GM23248 (cell line): ENCODE measurements at regions not wholly inside any gene's neighbourhood (a gene's known extent, or its start where the extent isn't known, plus 50 kb on each side); places are given as distances from the start of the nearest gene placed in this dataset.
A peak's percentile ranks its signal among the peaks of the same experiment; 100 is the strongest.

Experiments used
- DNase-seq: peaks from one replicate; pipeline ENCODE4 v3.0.0-alpha.2; 2015
- H2AFZ ChIP-seq: fragments of 200-600 bp; sonication (generic); 2 replicates; pipeline ENCODE4 v1.6.1; 2016; ENCODE audit warnings: antibody characterized with exemption
- H3F3A ChIP-seq: fragments of 200-600 bp; sonication (generic); 2 replicates; pipeline ENCODE4 v1.6.1; 2016; ENCODE audit warnings: mild to moderate bottlenecking, antibody characterized with exemption, mixed run types; ENCODE audit not compliant: insufficient read depth
- H3K27ac ChIP-seq: fragments of 200-600 bp; sonication (generic); 2 replicates; pipeline ENCODE4 v1.5.1; 2016; ENCODE audit warnings: mild to moderate bottlenecking
- H3K27me3 ChIP-seq: fragments of 200-600 bp; sonication (generic); replicated peaks from 2 replicates; pipeline ENCODE4 v1.6.1; 2016; ENCODE audit warnings: mild to moderate bottlenecking; ENCODE audit not compliant: insufficient read depth
- H3K36me3 ChIP-seq: fragments of 200-600 bp; sonication (generic); 2 replicates; pipeline ENCODE4 v1.6.1; 2016; ENCODE audit warnings: low read depth, mild to moderate bottlenecking
- H3K4me1 ChIP-seq: fragments of 200-600 bp; sonication (generic); 2 replicates; pipeline ENCODE4 v1.6.1; 2016; ENCODE audit warnings: mild to moderate bottlenecking; ENCODE audit not compliant: insufficient read depth
- H3K4me2 ChIP-seq: fragments of 200-600 bp; sonication (generic); one replicate; pipeline ENCODE4 v1.6.1; 2016; ENCODE audit warnings: mild to moderate bottlenecking; ENCODE audit not compliant: unreplicated experiment
- H3K4me3 ChIP-seq: fragments of 200-600 bp; sonication (generic); 2 replicates; pipeline ENCODE4 v1.5.1; 2016; ENCODE audit warnings: mild to moderate bottlenecking
- H3K79me2 ChIP-seq: fragments of 200-600 bp; sonication (generic); 2 replicates; pipeline ENCODE4 v1.6.1; 2016; ENCODE audit warnings: mild to moderate bottlenecking; ENCODE audit not compliant: insufficient read depth
- H3K9ac ChIP-seq: fragments of 200-600 bp; sonication (generic); 2 replicates; pipeline ENCODE4 v1.6.1; 2016; ENCODE audit warnings: mild to moderate bottlenecking
- H3K9me2 ChIP-seq: fragments of 200-600 bp; sonication (generic); 2 replicates; pipeline ENCODE4 v1.6.1; 2016; ENCODE audit warnings: mixed run types, mild to moderate bottlenecking, moderate library complexity; ENCODE audit not compliant: insufficient read depth
- H3K9me3 ChIP-seq: fragments of 200-600 bp; sonication (generic); one replicate; pipeline ENCODE4 v1.6.1; 2017; ENCODE audit warnings: low read depth
- H4K20me1 ChIP-seq: fragments of 200-600 bp; sonication (generic); 2 replicates; pipeline ENCODE4 v1.6.0; 2016; ENCODE audit not compliant: insufficient read depth
- EZH2 ChIP-seq: fragments of 200-600 bp; sonication (generic); IDR thresholded peaks from 2 replicates; pipeline ENCODE4 v1.6.1; 2018; ENCODE audit warnings: antibody characterized with exemption, mild to moderate bottlenecking; ENCODE audit not compliant: insufficient read depth, poor library complexity, severe bottlenecking
- EZH2phosphoT487 ChIP-seq: fragments of 200-600 bp; sonication (generic); IDR thresholded peaks from 2 replicates; pipeline ENCODE4 v1.6.1; 2018; ENCODE audit warnings: antibody characterized with exemption, moderate library complexity, mild to moderate bottlenecking, low read depth; ENCODE audit not compliant: insufficient read depth
- WGBS, 2 experiments: methylation state at CpG; one replicate each; pipeline ENCODE4 v1.1.6; 2015 to 2017; ENCODE audit warnings: low lambda C conversion rate in 2 of 2, low coverage in 1 of 2; ENCODE audit errors: missing lambda C conversion rate in 2 of 2; 5-methylcytosine and 5-hydroxymethylcytosine counted together
- in situ Hi-C: fragments of 300-500 bp; cut with MboI; formaldehyde crosslinking; loops from 2 replicates; pipeline ENCODE4 v1.15.0; 2020

GRCh38 chr14:100439781-100440180, 116.6 kb downstream of the SLC25A47 start:
- H3F3A ChIP-seq: peaks cover 26% of the 10 kb centered on the region
- H2AFZ ChIP-seq: peak overlapping the region; percentile 12
- H3K9me3 ChIP-seq: no peaks in the 10 kb centered on the region
- 11 to 13% methylated on average over 6 of the region's 6 CpGs for WGBS, 2 experiments
- TF ChIP-seq EZH2phosphoT487 (no peak), EZH2 (no peak)
- peaks cover 17% of the 10 kb centered on the region; the same call in 1 of the 2 replicates for H3K79me2 ChIP-seq
- no peaks in the 10 kb centered on the region for H3K36me3 ChIP-seq
- in situ Hi-C loops: no loop called here
- H3K27me3 ChIP-seq: no peaks in the 10 kb centered on the region
- peaks cover 44% of the 10 kb centered on the region for H3K4me1 ChIP-seq
- no peaks in the 10 kb centered on the region for H4K20me1 ChIP-seq
- peak overlapping the region; percentile 87 for H3K27ac ChIP-seq
- H3K4me2 ChIP-seq: peak overlapping the region; percentile 64
- H3K9ac ChIP-seq: peak overlapping the region; percentile 74
- no peaks in the 10 kb centered on the region for H3K9me2 ChIP-seq
- peak overlapping the region; percentile 7; the same call in 1 of the 2 replicates for H3K4me3 ChIP-seq
- peak; percentile 82 for DNase-seq

GRCh38 chr14:100440207-100440631, 117.1 kb downstream of the SLC25A47 start:
- in situ Hi-C loops: no loop called here
- TF ChIP-seq EZH2phosphoT487 (no peak), EZH2 (no peak)
- Histone ChIP-seq H3K9me3 (no peaks in the 10 kb centered on the region), H3K79me2 (peaks cover 17% of the 10 kb centered on the region; the same call in 1 of the 2 replicates), H3F3A (peaks cover 26% of the 10 kb centered on the region), H3K4me2 (peak overlapping the region; percentile 64), H3K9ac (peak overlapping the region; percentile 74), H3K4me3 (peak overlapping the region; percentile 7; the same call in 1 of the 2 replicates), H4K20me1 (no peaks in the 10 kb centered on the region), H3K36me3 (no peaks in the 10 kb centered on the region), H3K9me2 (no peaks in the 10 kb centered on the region), H3K27me3 (no peaks in the 10 kb centered on the region), H3K4me1 (peaks cover 44% of the 10 kb centered on the region), H2AFZ (peak overlapping the region; percentile 12), H3K27ac (peak overlapping the region; percentile 87)
- WGBS, 2 experiments: 12 to 13% methylated on average over 10 of the region's 10 CpGs
- peak; percentile 82 for DNase-seq

GRCh38 chr14:100440758-100441203, 117.6 kb downstream of the SLC25A47 start:
- Histone ChIP-seq H3K27me3 (no peaks in the 10 kb centered on the region), H3K79me2 (peaks cover 17% of the 10 kb centered on the region; the same call in 1 of the 2 replicates), H3K36me3 (no peaks in the 10 kb centered on the region), H3K9me3 (no peaks in the 10 kb centered on the region), H3F3A (peaks cover 26% of the 10 kb centered on the region), H3K27ac (peak overlapping the region; percentile 87), H4K20me1 (no peaks in the 10 kb centered on the region), H3K4me2 (peak overlapping the region; percentile 64), H3K9me2 (no peaks in the 10 kb centered on the region), H2AFZ (no peak overlapping the region), H3K4me3 (no peak overlapping the region), H3K4me1 (peaks cover 44% of the 10 kb centered on the region), H3K9ac (peak overlapping the region; percentile 74)
- DNase-seq: peak; percentile 13
- TF ChIP-seq EZH2phosphoT487: no peak
- TF ChIP-seq EZH2: no peak
- WGBS, 2 experiments: 64 to 66% methylated on average over 6 of the region's 6 CpGs
- in situ Hi-C loops: no loop called here

- no peaks in the 10 kb centered on the region for H3K27me3 ChIP-seq
- H2AFZ ChIP-seq: no peak overlapping the region
- H3F3A ChIP-seq: peaks cover 26% of the 10 kb centered on the region
- H3K9me3 ChIP-seq: no peaks in the 10 kb centered on the region
- in situ Hi-C loops: no loop called here
- H3K79me2 ChIP-seq: peaks cover 11% of the 10 kb centered on the region; the same call in 1 of the 2 replicates
- WGBS, 2 experiments: 96 to 99% methylated on average over 5 to 6 of the region's 6 CpGs
- no peak overlapping the region for H3K4me2 ChIP-seq
- TF ChIP-seq EZH2 (no peak), EZH2phosphoT487 (no peak)
- peak overlapping the region; percentile 74; the same call in 1 of the 2 replicates for H3K9ac ChIP-seq
- H3K4me1 ChIP-seq: peaks cover 44% of the 10 kb centered on the region
- H4K20me1 ChIP-seq: no peaks in the 10 kb centered on the region
- H3K9me2 ChIP-seq: no peaks in the 10 kb centered on the region
- no peaks in the 10 kb centered on the region for H3K36me3 ChIP-seq
- H3K27ac ChIP-seq: no peak overlapping the region
- DNase-seq: no peak
- no peak overlapping the region for H3K4me3 ChIP-seq
Observed at GRCh38 chr14:100441271-100441947, 118.3 kb downstream of the SLC25A47 start.

GRCh38 chr14:100442036-100442435, 118.9 kb downstream of the SLC25A47 start:
- H3K79me2 ChIP-seq: peaks cover 9% of the 10 kb centered on the region; the same call in 1 of the 2 replicates
- TF ChIP-seq EZH2phosphoT487: no peak
- TF ChIP-seq EZH2: no peak
- DNase-seq: no peak
- peaks cover 44% of the 10 kb centered on the region for H3K4me1 ChIP-seq
- no peak overlapping the region for H3K4me2 ChIP-seq
- peaks cover 26% of the 10 kb centered on the region for H3F3A ChIP-seq
- no peak overlapping the region for H3K9ac ChIP-seq
- H3K27me3 ChIP-seq: no peaks in the 10 kb centered on the region
- no peaks in the 10 kb centered on the region for H3K36me3 ChIP-seq
- no peak overlapping the region for H3K27ac ChIP-seq
- H3K9me2 ChIP-seq: no peaks in the 10 kb centered on the region
- no peaks in the 10 kb centered on the region for H3K9me3 ChIP-seq
- in situ Hi-C loops: no loop called here
- no peak overlapping the region for H2AFZ ChIP-seq
- no peaks in the 10 kb centered on the region for H4K20me1 ChIP-seq
- no peak overlapping the region for H3K4me3 ChIP-seq
